Loucy (cell line): ENCODE measurements at regions not wholly inside any gene's neighbourhood (a gene's known extent, or its start where the extent isn't known, plus 50 kb on each side); places are given as distances from the start of the nearest gene placed in this dataset.

Experiments
- EZH2phosphoT487 ChIP-seq: fragments of 200-600 bp; IDR thresholded peaks from 2 replicates; pipeline ENCODE4 v1.6.1; 2018; ENCODE audit warnings: antibody characterized with exemption, mild to moderate bottlenecking, moderate library complexity, borderline replicate concordance
- TF ChIP-seq, protein P1 (sequence below): fragments of 200-600 bp; sonication (generic); conservative IDR thresholded peaks from 2 replicates; pipeline ENCODE4 v1.5.1; 2014; ENCODE audit warnings: mild to moderate bottlenecking, antibody characterized with exemption, low read length

DNA sequence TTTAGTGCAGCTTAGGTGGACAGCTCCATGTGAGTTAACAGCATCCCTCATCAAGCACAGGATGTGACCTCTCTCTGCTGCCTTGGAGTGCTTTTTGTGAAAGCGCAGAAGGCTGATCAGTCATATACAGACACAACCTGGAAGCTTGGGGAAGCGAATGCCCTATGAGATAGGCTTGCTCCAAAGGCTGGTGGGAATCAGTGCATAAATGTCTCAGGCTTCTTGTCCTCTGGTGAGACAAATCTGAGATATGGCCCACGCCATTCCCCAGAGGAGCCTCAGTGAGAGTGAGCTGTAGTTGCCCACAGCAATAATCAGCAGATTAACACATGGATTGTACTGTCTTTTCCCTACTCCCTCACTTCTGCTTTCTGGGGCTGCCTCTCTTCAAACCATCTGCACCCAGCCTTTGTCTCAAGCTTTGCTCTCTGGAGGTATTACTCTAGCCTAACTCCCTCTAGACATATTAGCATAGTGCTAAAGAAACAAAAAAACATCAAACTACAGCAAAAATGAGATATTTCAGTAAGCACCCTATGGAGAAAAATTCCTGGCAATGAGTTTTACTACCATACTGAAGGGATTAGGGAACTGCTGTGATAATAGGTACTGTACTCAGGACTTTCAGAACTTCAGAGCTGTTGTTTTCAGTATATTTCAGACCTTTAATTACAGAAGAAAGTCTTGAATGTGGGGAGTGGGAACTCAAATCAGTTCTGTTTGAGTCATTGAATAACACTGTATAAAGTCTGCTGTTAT is 113.7 kb downstream of the OXSM start:
- TF ChIP-seq, protein P1, sequence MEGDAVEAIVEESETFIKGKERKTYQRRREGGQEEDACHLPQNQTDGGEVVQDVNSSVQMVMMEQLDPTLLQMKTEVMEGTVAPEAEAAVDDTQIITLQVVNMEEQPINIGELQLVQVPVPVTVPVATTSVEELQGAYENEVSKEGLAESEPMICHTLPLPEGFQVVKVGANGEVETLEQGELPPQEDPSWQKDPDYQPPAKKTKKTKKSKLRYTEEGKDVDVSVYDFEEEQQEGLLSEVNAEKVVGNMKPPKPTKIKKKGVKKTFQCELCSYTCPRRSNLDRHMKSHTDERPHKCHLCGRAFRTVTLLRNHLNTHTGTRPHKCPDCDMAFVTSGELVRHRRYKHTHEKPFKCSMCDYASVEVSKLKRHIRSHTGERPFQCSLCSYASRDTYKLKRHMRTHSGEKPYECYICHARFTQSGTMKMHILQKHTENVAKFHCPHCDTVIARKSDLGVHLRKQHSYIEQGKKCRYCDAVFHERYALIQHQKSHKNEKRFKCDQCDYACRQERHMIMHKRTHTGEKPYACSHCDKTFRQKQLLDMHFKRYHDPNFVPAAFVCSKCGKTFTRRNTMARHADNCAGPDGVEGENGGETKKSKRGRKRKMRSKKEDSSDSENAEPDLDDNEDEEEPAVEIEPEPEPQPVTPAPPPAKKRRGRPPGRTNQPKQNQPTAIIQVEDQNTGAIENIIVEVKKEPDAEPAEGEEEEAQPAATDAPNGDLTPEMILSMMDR, result no peak
- TF ChIP-seq EZH2phosphoT487, result no peak
